GM23248 (cell line): ENCODE measurements at regions not wholly inside any gene's neighbourhood (a gene's known extent, or its start where the extent isn't known, plus 50 kb on each side); places are given as distances from the start of the nearest gene placed in this dataset.

ENCODE experiments used
- EZH2 ChIP-seq: fragments of 200-600 bp; sonication (generic); IDR thresholded peaks from 2 replicates; pipeline ENCODE4 v1.6.1; 2018; ENCODE audit warnings: antibody characterized with exemption, mild to moderate bottlenecking; ENCODE audit not compliant: insufficient read depth, poor library complexity, severe bottlenecking
- EZH2phosphoT487 ChIP-seq: fragments of 200-600 bp; sonication (generic); IDR thresholded peaks from 2 replicates; pipeline ENCODE4 v1.6.1; 2018; ENCODE audit warnings: antibody characterized with exemption, moderate library complexity, mild to moderate bottlenecking, low read depth; ENCODE audit not compliant: insufficient read depth

DNA sequence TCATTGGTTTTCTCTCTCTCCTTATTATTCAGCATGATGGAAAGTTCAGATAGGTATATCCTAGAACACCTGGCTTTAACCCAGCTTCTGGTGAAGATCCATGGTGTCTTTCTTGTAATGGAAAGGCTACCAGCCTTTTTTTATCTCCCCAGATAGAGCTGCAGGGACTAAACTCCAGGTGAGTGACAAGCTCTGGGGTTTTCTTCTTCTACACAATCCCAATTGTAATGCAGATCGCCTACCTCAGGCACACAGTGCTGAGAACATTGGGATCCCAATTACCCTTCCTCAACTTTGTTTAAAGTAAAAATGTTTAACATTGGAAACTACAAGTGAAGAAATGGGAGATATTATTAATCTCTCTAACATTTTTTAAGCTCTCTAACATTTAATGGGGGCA lies 1851.7 kb downstream of the PCDH9 start:
- TF ChIP-seq EZH2: no peak
- TF ChIP-seq EZH2phosphoT487: no peak
